Glomerular endothelial cell (primary cell): ENCODE measurements at regions not wholly inside any gene's neighbourhood (a gene's known extent, or its start where the extent isn't known, plus 50 kb on each side); places are given as distances from the start of the nearest gene placed in this dataset.
A peak's percentile ranks its signal among the peaks of the same experiment; 100 is the strongest.

ENCODE experiments used
- DNase-seq: peaks from one replicate; pipeline ENCODE4 v3.0.0-alpha.2; 2011; ENCODE audit warnings: low read depth, low spot score; ENCODE audit errors: extremely low read depth

- DNase-seq: no peak
Observed at GRCh38 chr7:21355406-21355874, 72.4 kb upstream of the SP4 start.

- no peak for DNase-seq
Observed at GRCh38 chr7:21356616-21357015, 71.3 kb upstream of the SP4 start.

GRCh38 chr7:21357151-21358097 lies 70.5 kb upstream of the SP4 start:
- DNase-seq: no peak

GRCh38 chr7:21358648-21359047 lies 69.2 kb upstream of the SP4 start:
- no peak for DNase-seq

- no peak for DNase-seq
Observed at GRCh38 chr7:21359163-21359562, 68.7 kb upstream of the SP4 start.

GRCh38 chr7:21361413-21362125 lies 66.3 kb upstream of the SP4 start:
- no peak for DNase-seq

GRCh38 chr7:21364801-21365271 lies 63.0 kb upstream of the SP4 start:
- DNase-seq: no peak

GRCh38 chr7:21365866-21366624 lies 61.8 kb upstream of the SP4 start:
- DNase-seq: peak; percentile 92

GRCh38 chr7:21367081-21367480 lies 60.8 kb upstream of the SP4 start:
- DNase-seq: peak; percentile 39

- no peak for DNase-seq
Observed at GRCh38 chr7:21367537-21367936, 60.3 kb upstream of the SP4 start.

GRCh38 chr7:21368317-21368716 lies 59.6 kb upstream of the SP4 start:
- no peak for DNase-seq

- DNase-seq: no peak
Observed at GRCh38 chr7:21370283-21370982, 57.5 kb upstream of the SP4 start.

GRCh38 chr7:21371360-21371759 lies 56.5 kb upstream of the SP4 start:
- no peak for DNase-seq

- DNase-seq: no peak
Observed at GRCh38 chr7:21373031-21373430, 54.9 kb upstream of the SP4 start.

GRCh38 chr7:21374134-21374533 lies 53.7 kb upstream of the SP4 start:
- no peak for DNase-seq

GRCh38 chr7:21377545-21377944 lies 50.3 kb upstream of the SP4 start:
- DNase-seq: no peak
